HG02678 (cell line): ENCODE measurements at regions not wholly inside any gene's neighbourhood (a gene's known extent, or its start where the extent isn't known, plus 50 kb on each side); places are given as distances from the start of the nearest gene placed in this dataset.

ENCODE experiments used
- ATAC-seq: cut with Tn5 transposase; IDR thresholded peaks from one replicate; pipeline ENCODE4 v1.9.1; 2021; ENCODE audit warnings: mild to moderate bottlenecking, moderate library complexity; ENCODE audit not compliant: unreplicated experiment

DNA sequence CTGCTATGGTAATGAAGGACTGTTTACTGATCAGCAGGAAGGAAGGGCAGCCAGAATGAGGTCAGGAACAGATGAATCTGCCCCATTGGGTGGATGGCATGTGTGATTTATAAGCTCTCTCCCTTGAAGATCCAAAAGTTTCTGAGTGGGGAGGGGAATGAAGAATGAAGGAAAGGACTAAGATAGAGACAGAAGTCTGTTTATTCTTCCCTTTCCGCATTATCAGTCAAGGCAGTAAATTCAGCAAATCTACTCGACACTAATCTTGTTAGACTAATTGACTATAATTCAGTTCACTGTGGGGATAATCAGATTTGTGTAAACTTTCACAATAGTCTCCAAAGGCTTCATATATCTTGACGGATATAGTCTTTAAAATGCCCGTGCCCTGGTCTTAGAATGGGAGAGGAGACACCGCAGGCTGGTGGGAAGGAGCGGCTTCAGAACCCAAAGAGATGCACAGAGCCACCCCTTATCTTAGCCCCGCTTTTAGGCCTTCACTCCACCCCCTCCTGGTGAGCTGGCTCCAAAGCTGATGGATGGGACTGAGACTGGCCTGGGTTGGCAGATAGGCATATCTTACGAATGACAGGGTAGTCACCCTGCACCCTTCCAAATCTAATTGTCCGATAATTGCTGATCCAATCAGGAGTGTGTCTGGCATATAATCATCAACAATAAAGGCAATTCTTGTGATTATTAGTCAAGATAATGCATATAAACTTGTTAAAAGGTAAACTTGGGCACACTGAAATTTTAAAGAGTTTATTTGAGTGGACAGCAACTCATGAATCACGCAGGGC, 76.0 kb upstream of the PPM1J start:
- no peak for ATAC-seq

DNA sequence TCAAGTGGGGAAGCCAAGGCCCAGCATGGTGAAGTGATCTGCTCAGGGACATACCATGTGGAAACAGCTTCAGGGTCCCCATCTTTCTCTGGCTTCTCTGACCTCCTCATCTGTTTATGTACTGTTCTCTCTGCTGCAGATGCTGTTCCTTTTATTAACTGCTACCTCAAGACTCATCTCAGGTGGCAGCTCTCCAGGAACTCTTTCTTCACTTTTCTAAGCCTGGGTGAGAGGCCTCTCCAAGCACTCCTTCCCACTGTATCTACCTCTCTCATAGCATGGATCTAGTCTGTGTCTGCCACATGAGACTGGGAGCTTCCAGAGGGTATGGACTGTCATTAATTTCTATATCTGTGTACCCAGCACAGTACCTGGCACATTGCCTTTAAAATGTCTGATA, 73.4 kb upstream of the PPM1J start:
- no peak for ATAC-seq

DNA sequence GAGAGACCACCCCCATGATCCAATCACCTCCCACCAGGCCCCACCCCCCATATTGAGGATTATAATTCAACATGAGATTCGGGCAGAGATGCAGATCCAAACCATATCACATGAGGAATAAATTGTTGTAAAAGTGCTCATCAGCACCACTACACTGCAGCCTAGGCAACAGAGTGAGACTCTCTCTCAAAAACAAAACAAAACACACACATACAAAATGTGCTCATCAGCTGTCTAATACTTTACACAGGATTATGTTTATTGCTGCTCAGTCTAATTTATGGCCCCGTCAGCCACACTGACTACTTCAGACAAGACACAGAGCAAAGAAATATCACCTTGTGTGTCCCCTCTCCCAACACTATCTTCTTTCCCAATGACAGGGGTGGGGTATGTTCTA, 72.9 kb upstream of the PPM1J start:
- no peak for ATAC-seq

DNA sequence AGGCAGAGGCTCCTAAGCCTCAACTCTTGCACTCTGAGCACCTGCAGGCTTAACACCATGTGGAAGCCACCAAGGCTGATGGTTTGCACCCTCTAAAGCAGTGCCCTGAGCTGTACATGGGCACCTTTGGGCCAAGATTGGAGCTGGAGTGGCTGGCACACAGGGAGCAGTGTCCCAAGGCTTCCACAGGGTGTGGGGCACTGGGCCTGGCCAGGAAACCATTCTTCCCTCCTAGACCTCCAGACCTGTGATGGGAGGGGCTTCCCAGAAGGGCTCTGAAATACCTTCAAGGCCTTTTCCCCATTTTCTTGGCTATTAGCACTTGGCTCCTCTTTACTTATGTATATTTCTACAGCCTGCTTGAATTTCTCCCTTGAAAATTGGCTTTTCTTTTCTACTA, 67.9 kb upstream of the PPM1J start:
- no peak for ATAC-seq

DNA sequence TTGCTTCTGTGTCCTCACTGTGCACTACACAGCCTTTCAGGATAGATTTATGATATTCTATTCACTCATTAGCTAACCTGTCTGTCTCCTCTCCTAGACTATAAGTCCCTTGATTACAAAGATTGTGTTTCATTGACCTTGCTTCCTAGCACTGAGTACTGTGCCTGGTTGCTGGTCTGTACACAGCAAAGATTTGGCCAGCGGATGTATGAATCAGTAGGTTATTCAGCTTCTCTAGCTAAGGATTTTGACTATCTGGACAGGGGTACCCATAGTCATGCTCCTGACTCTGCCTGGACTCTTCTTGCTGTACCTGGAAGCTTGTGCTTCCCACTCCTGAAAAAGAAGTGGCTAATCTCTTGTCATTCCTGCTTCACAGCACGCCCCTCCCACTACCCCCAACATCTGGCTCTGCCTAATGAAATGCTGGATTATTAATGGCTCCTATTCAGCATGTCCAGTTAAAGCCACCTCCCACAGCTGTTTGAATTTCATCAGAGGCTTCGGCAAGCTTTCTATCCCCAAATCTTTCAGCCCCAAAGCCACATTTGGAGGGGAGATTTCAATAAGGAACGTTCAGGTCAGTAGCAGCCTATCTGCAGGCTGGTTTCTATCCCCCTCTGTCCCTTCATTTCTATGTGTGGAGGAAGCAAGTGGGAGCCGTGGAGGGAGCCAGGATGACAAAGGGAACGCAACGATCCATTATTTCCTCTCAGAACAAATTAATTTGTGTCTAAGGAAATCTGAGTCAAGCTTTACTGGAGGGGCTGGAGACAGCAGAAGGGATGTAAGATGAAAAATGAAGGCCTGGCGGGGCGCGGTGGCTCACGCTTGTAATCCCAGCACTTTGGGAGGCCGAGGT, 64.8 kb upstream of the PPM1J start:
- ATAC-seq, result no peak

DNA sequence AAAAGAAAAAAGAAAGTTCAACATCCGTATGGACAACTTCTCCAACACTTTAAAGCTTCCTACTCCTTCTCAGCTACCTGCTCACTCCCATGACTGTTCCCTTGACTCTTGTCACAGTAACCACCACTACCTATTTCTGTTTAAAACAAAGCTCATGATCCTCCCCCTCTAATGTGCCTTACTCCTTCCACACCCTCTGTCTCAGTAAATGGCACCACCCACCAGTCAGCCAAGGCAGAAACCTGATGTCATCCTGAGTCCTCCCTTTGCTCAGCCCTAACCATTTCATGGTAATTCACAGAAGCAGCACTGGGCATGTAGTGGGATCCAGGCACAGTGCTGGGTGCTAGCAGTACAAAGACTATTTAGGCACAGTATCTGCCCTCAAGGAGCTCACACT, 63.0 kb upstream of the PPM1J start:
- no peak for ATAC-seq

DNA sequence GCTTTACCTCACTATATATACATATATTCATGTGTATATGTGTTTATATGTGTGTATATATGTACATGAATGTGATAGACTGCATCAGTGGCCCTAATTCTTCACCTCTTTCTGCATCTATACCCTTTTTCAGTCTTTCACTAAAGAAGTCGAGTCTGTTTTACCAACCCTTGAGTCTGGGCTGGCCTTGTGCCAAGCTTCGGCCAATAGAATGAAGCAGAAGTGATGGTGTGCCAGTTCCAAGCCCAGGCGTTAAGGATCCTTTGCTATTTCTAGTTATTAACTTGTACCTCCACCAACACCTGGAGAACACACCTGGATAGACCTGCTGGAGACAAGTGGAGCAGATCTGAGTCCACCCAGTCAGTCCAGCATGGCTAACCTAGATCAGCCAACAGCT, 61.6 kb upstream of the PPM1J start:
- ATAC-seq, result no peak

DNA sequence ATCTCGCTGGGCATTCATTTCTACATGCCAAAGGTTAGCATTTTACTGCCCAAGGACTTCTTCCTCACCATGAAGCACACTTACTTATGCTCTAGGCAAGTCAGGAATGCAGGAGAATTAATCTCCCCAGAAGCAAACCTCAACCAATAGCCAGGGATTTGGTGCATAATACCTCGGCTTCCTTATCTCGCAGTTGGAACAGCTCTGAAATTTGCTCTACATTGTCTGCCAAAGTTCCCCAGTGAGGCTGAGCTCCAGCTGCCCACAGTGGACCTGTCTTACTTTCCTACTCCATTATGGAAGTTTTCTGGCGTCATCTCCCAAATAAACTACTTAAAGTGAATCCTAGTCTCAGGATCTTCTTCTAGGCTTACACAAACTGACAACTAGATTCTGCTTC, 57.6 kb upstream of the PPM1J start:
- no peak for ATAC-seq

DNA sequence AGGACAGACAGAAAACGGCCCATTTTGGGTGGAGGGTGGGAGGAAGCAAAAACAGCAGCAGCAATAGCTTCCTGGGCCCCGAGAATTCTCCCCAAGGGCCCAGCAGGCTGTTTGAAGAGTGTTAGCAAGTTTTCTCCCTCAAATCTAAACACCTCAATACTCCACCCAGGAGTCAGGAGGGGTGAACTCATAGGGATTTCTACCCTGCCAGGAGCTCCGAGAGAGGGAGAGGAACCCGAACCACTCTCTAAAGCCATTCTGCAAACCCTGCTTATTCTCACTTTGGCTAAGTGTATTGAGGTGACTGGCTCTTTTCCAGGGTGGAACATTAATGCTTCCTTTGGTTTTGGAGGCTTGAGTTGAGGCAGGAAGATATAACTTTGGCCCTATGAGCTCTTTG, 55.6 kb upstream of the PPM1J start:
- ATAC-seq, result no peak

DNA sequence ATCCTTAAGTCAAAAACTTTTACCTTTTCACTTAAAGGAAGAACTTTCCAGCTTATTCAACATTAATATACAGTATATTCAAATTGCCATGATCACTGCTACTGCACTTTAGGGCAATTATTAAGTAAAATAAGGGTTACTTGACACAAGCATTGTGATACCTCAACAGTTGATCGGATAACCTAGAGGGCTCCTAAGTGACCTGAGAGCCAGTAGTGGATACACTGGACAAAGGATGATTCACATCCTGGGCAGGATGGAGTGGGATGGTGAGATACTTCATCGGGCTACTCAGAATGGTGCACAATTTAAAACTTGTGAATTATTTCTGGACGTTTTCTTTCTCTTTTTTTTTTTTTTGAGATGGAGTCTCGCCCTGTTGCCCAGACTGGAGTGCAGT, 54.5 kb upstream of the PPM1J start:
- ATAC-seq, result no peak

DNA sequence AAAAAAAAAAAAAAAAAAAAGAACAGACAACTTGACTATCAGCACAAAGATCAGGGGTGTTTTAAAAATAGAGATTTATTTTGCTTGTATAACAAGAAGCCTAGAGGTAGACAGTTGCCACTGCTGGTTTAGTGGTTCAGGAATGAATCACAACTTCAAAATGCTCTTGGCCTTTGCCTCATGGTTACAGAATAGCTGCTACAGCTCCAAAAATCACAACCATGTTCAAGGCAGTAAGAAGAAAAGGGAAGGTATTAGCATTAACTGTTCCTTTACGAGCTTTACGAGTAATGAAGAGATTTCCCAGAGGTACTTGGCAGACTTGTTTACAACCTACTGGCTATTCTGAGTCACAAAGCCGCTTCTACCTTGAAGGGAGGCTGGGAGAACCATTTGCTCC, 52.5 kb upstream of the PPM1J start:
- ATAC-seq, result no peak
